ENCODE measurements at regions not wholly inside any gene's neighbourhood (a gene's known extent, or its start where the extent isn't known, plus 50 kb on each side); places are given as distances from the start of the nearest gene placed in this dataset.
A peak's percentile ranks its signal among the peaks of the same experiment; 100 is the strongest.
"Not testable (repeated sequence)": the region's sequence is repeated elsewhere in the genome, so short reads cannot be mapped to it uniquely, and the experiment has no call there.

GRCh38 chr2:193883820-193884219 lies 1689.1 kb upstream of the TMEFF2 start:
- DNase-seq, result no peak

GRCh38 chr2:193876980-193877379 lies 1682.2 kb upstream of the TMEFF2 start:
- no peak for DNase-seq

GRCh38 chr2:193869564-193869963 lies 1674.8 kb upstream of the TMEFF2 start:
- DNase-seq, result peak; percentile 14

GRCh38 chr2:193868833-193869232 lies 1674.1 kb upstream of the TMEFF2 start:
- no peak for DNase-seq

GRCh38 chr2:193868132-193868531 lies 1673.4 kb upstream of the TMEFF2 start:
- no peak for DNase-seq

GRCh38 chr2:193867454-193867853 lies 1672.7 kb upstream of the TMEFF2 start:
- DNase-seq, result no peak

GRCh38 chr2:193861557-193861956 lies 1666.8 kb upstream of the TMEFF2 start:
- no peak for DNase-seq

GRCh38 chr2:193847991-193848390 lies 1653.3 kb upstream of the TMEFF2 start:
- DNase-seq, result no peak

GRCh38 chr2:193847130-193847529 lies 1652.4 kb upstream of the TMEFF2 start:
- DNase-seq, result no peak

- no peak for DNase-seq
Measured at GRCh38 chr2:193845604-193846003, 1650.9 kb upstream of the TMEFF2 start.

- DNase-seq, result no peak
Measured at GRCh38 chr2:193843675-193844074, 1648.9 kb upstream of the TMEFF2 start.

GRCh38 chr2:193841384-193842150 lies 1646.8 kb upstream of the TMEFF2 start:
- no peak for DNase-seq

GRCh38 chr2:193837111-193837738 lies 1642.5 kb upstream of the TMEFF2 start:
- no peak for DNase-seq

GRCh38 chr2:193836424-193837006 lies 1641.8 kb upstream of the TMEFF2 start:
- DNase-seq, result not testable (repeated sequence)

- DNase-seq, result not testable (repeated sequence)
Measured at GRCh38 chr2:193833895-193834294, 1639.2 kb upstream of the TMEFF2 start.

GRCh38 chr2:193824474-193824873 lies 1629.7 kb upstream of the TMEFF2 start:
- DNase-seq, result no peak

GRCh38 chr2:193818801-193819499 lies 1624.2 kb upstream of the TMEFF2 start:
- no peak for DNase-seq

GRCh38 chr2:193816008-193816407 lies 1621.3 kb upstream of the TMEFF2 start:
- no peak for DNase-seq

- DNase-seq, result no peak
Measured at GRCh38 chr2:193810533-193810932, 1615.8 kb upstream of the TMEFF2 start.

- no peak for DNase-seq
Measured at GRCh38 chr2:193808877-193809276, 1614.1 kb upstream of the TMEFF2 start.

- no peak for DNase-seq
Measured at GRCh38 chr2:193806088-193806774, 1611.5 kb upstream of the TMEFF2 start.

GRCh38 chr2:193796847-193797246 lies 1602.1 kb upstream of the TMEFF2 start:
- DNase-seq, result no peak

GRCh38 chr2:193793914-193794313 lies 1599.2 kb upstream of the TMEFF2 start:
- DNase-seq, result no peak
